GM19372 (cell line): ENCODE measurements at regions not wholly inside any gene's neighbourhood (a gene's known extent, or its start where the extent isn't known, plus 50 kb on each side); places are given as distances from the start of the nearest gene placed in this dataset.

Source experiments
- ATAC-seq: cut with Tn5 transposase; IDR thresholded peaks from one replicate; pipeline ENCODE4 v1.9.1; 2021; ENCODE audit warnings: mild to moderate bottlenecking, low read depth, moderate library complexity; ENCODE audit not compliant: unreplicated experiment

- ATAC-seq: no peak
These were observed 390.7 kb upstream of the ARGLU1 start for GRCh38 chr13:106958621-106959048.

- no peak for ATAC-seq
These were observed 374.6 kb upstream of the ARGLU1 start for GRCh38 chr13:106942563-106942962.

- no peak for ATAC-seq
These were observed 373.8 kb upstream of the ARGLU1 start for GRCh38 chr13:106941779-106942178.

GRCh38 chr13:106927421-106927820 lies 359.5 kb upstream of the ARGLU1 start:
- no peak for ATAC-seq

GRCh38 chr13:106922384-106922783 lies 354.4 kb upstream of the ARGLU1 start:
- no peak for ATAC-seq

GRCh38 chr13:106919638-106920037 lies 351.7 kb upstream of the ARGLU1 start:
- no peak for ATAC-seq

GRCh38 chr13:106919133-106919532 lies 351.2 kb upstream of the ARGLU1 start:
- no peak for ATAC-seq

GRCh38 chr13:106918557-106918860 lies 350.6 kb upstream of the ARGLU1 start:
- ATAC-seq: no peak

GRCh38 chr13:106917673-106918556 lies 350.0 kb upstream of the ARGLU1 start:
- ATAC-seq: peak; percentile 91

- no peak for ATAC-seq
These were observed 349.2 kb upstream of the ARGLU1 start for GRCh38 chr13:106917024-106917571.

GRCh38 chr13:106916329-106916976 lies 348.5 kb upstream of the ARGLU1 start:
- no peak for ATAC-seq

- ATAC-seq: no peak
These were observed 347.2 kb upstream of the ARGLU1 start for GRCh38 chr13:106915146-106915545.

- no peak for ATAC-seq
These were observed 343.7 kb upstream of the ARGLU1 start for GRCh38 chr13:106911627-106912026.

GRCh38 chr13:106911020-106911419 lies 343.1 kb upstream of the ARGLU1 start:
- ATAC-seq: no peak

- no peak for ATAC-seq
These were observed 338.6 kb upstream of the ARGLU1 start for GRCh38 chr13:106906426-106906996.

GRCh38 chr13:106905380-106906162 lies 337.6 kb upstream of the ARGLU1 start:
- no peak for ATAC-seq

- ATAC-seq: no peak
These were observed 331.5 kb upstream of the ARGLU1 start for GRCh38 chr13:106899442-106899841.

GRCh38 chr13:106898231-106898630 lies 330.3 kb upstream of the ARGLU1 start:
- no peak for ATAC-seq

- ATAC-seq: no peak
These were observed 320.2 kb upstream of the ARGLU1 start for GRCh38 chr13:106888148-106888547.

GRCh38 chr13:106887686-106888085 lies 319.7 kb upstream of the ARGLU1 start:
- no peak for ATAC-seq

GRCh38 chr13:106883976-106884375 lies 316.0 kb upstream of the ARGLU1 start:
- ATAC-seq: no peak
